ENCODE measurements at regions not wholly inside any gene's neighbourhood (a gene's known extent, or its start where the extent isn't known, plus 50 kb on each side); places are given as distances from the start of the nearest gene placed in this dataset.

- no peak for TF ChIP-seq CTCF (conservative IDR thresholded peaks at IDR 0.05)
- Mint-ChIP-seq H3K27me3 (ENCODE audit: low read depth) (no peaks in the 10 kb centered on the region; the same call in none of the 2 replicates), H3K27ac (peak overlapping the region in 2 of 3 experiments; percentile 28 to 54; a peak in 2 of 7 replicates), H3K4me1 (peaks cover 14 to 18% of the 10 kb centered on the region in 2 experiments), H3K4me3 (no peak overlapping the region), H3K36me3 (ENCODE audit: insufficient read depth in 1 of 3, low read depth in 3 of 3) (peaks cover 20 to 51% (median 30%) of the 10 kb centered on the region in 3 experiments), H3K9me3 (peaks cover 42 to 47% of the 10 kb centered on the region in 2 experiments)
- no peak overlapping the region for H3K9ac ChIP-seq (ENCODE audit: extremely low read depth, insufficient read length, low read length)
- WGBS (ENCODE audit: extremely low coverage, insufficient read length, low lambda C conversion rate): no CpG with 5 or more reads among the region's 5 CpGs
- no peak overlapping the region for H2BK20ac ChIP-seq (ENCODE audit: low read depth, low read length, poor library complexity, severe bottlenecking)
- H3K79me2 ChIP-seq (ENCODE audit: insufficient read depth, low read length): no peaks in the 10 kb centered on the region
- H3K56ac ChIP-seq (ENCODE audit: insufficient read length, low read depth, low read length): no peak overlapping the region
- no peaks in the 10 kb centered on the region for H3K79me1 ChIP-seq (ENCODE audit: insufficient read depth, low read depth, low read length, poor library complexity, severe bottlenecking)
- no peak overlapping the region for H2AK5ac ChIP-seq (ENCODE audit: insufficient read length, low read length)
- H3K4me2 ChIP-seq (ENCODE audit: insufficient read depth, insufficient read length, low read length): no peak overlapping the region
- no peak overlapping the region for H4K91ac ChIP-seq (ENCODE audit: insufficient read length, low read depth, low read length)
- no peak overlapping the region for H3K23ac ChIP-seq (ENCODE audit: insufficient read length, low read depth, low read length)
- no peak overlapping the region for H4K5ac ChIP-seq (ENCODE audit: insufficient read length, low read depth, low read length)
- H3K18ac ChIP-seq (ENCODE audit: insufficient read length, low read depth, low read length): no peak overlapping the region
- H3K4me1 ChIP-seq (ENCODE audit: insufficient read depth, low read length): no peaks in the 10 kb centered on the region
- H3T11ph ChIP-seq (ENCODE audit: low read length): no peak overlapping the region
- no peak overlapping the region for H2BK12ac ChIP-seq (ENCODE audit: insufficient read length, low read depth, low read length)
- H2BK120ac ChIP-seq (ENCODE audit: low read depth, low read length, poor library complexity, severe bottlenecking): no peak overlapping the region
- H2AFZ ChIP-seq (ENCODE audit: low read length): no peak overlapping the region
- H3K27ac ChIP-seq (ENCODE audit: insufficient read length, low read depth, low read length): no peak overlapping the region
- no peaks in the 10 kb centered on the region for H4K20me1 ChIP-seq (ENCODE audit: control insufficient read depth, insufficient read depth, insufficient read length)
- H2BK5ac ChIP-seq (ENCODE audit: insufficient read length, low read length): no peak overlapping the region
- no peak overlapping the region for H2BK15ac ChIP-seq (ENCODE audit: low read depth, low read length)
- H3K4ac ChIP-seq (ENCODE audit: low read depth, low read length): no peak overlapping the region
- H3K27me3 ChIP-seq (ENCODE audit: insufficient read depth, low read length): no peaks in the 10 kb centered on the region
- peak; percentile 26 for DNase-seq
- peaks cover 16% of the 10 kb centered on the region for H3K9me3 ChIP-seq (ENCODE audit: control insufficient read depth, low read depth, low read length)
- no peak overlapping the region for H3K14ac ChIP-seq (ENCODE audit: insufficient read depth, low read length)
- H4K8ac ChIP-seq (replicated peaks; ENCODE audit: insufficient read length, low read depth, low read length): no peak overlapping the region
- H3K23me2 ChIP-seq (ENCODE audit: insufficient read length, low read depth, low read length, poor library complexity, severe bottlenecking): no peaks in the 10 kb centered on the region
Measured at GRCh38 chrX:100048156-100048555, 361.9 kb downstream of the PCDH19 start.

Data from H9 (cell line).